Spleen (tissue), 7 donors: ENCODE measurements at regions not wholly inside any gene's neighbourhood (a gene's known extent, or its start where the extent isn't known, plus 50 kb on each side); places are given as distances from the start of the nearest gene placed in this dataset.

ENCODE experiments used
- POLR2A ChIP-seq, 3 donors: fragments of 450-650 bp; IDR thresholded peaks; one replicate each; pipeline ENCODE4 v1.5.1; 2017; ENCODE audit warnings: antibody characterized with exemption in 3 of 3, mild to moderate bottlenecking in 1 of 3
- POLR2AphosphoS5 ChIP-seq, 3 donors: sonication (generic); formaldehyde crosslinking; IDR thresholded peaks; one replicate each; pipeline ENCODE4 v1.5.1; 2017; ENCODE audit warnings: antibody characterized with exemption in 3 of 3
- TF ChIP-seq, protein P1 (sequence below), 11 experiments: fragments of 200-600 bp in 7 of 11; fragments of 450-650 bp in 4 of 11; sonication (generic) in 4 of 11; IDR thresholded peaks in 8 of 11; conservative IDR thresholded peaks in 3 of 11; 1 replicate in 7 of 11; 2 replicates in 4 of 11; pipeline versions ENCODE4 v1.4.0 to v1.8.0; 2016 to 2021; ENCODE audit warnings: antibody characterized with exemption in 11 of 11, inconsistent platforms in 4 of 11, mild to moderate bottlenecking in 1 of 11
- donor health status: DM: no; HTN: no; CAD: no; lungs with moderate emphysema.
- donor health status: DM: no; HTN: no; CAD: no.
- donor health status: DM: no; HTN: no; CAD: no.

DNA sequence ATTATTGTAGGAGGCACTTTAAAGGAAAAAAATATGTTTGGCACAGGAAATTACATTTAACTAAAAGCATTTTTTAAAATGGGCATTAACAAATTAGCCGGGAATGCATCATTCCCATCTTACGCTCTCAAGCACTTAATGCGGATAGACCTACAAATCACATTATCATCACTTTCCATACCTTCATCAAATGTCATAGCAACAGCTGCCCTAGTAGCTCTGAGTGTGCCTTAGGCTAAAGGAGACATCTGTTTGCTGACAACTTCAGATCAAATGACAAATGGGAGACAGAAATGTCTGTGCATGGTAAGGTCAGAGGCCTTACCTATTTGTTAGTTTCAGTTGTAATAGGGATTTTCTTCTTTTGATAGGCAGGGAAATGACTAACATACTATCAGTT lies 773.2 kb upstream of the SLC10A2 start:
- TF ChIP-seq POLR2A (IDR thresholded peaks at IDR 0.05) (no peak), POLR2AphosphoS5 (IDR thresholded peaks at IDR 0.05) (no peak)
- TF ChIP-seq, protein P1, sequence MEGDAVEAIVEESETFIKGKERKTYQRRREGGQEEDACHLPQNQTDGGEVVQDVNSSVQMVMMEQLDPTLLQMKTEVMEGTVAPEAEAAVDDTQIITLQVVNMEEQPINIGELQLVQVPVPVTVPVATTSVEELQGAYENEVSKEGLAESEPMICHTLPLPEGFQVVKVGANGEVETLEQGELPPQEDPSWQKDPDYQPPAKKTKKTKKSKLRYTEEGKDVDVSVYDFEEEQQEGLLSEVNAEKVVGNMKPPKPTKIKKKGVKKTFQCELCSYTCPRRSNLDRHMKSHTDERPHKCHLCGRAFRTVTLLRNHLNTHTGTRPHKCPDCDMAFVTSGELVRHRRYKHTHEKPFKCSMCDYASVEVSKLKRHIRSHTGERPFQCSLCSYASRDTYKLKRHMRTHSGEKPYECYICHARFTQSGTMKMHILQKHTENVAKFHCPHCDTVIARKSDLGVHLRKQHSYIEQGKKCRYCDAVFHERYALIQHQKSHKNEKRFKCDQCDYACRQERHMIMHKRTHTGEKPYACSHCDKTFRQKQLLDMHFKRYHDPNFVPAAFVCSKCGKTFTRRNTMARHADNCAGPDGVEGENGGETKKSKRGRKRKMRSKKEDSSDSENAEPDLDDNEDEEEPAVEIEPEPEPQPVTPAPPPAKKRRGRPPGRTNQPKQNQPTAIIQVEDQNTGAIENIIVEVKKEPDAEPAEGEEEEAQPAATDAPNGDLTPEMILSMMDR (IDR thresholded peaks at IDR 0.05 in 8 of 11, conservative IDR thresholded peaks at IDR 0.05 in 3 of 11), result no peak
